Colonic mucosa (tissue), 4 donors: ENCODE measurements at regions not wholly inside any gene's neighbourhood (a gene's known extent, or its start where the extent isn't known, plus 50 kb on each side); places are given as distances from the start of the nearest gene placed in this dataset.

Source experiments
- DNase-seq: peaks from one replicate; pipeline ENCODE4 v3.0.0-alpha.2; 2020
- H3K27ac ChIP-seq: fragments of 200-600 bp; one replicate; pipeline ENCODE4 v1.8.0; 2021
- H3K27me3 ChIP-seq: fragments of 200-600 bp; one replicate; pipeline ENCODE4 v1.8.0; 2021
- H3K36me3 ChIP-seq: fragments of 200-600 bp; one replicate; pipeline ENCODE4 v1.8.0; 2021
- H3K4me1 ChIP-seq: fragments of 200-600 bp; one replicate; pipeline ENCODE4 v1.8.0; 2021; ENCODE audit warnings: mild to moderate bottlenecking
- H3K4me3 ChIP-seq: fragments of 200-600 bp; one replicate; pipeline ENCODE4 v1.8.0; 2021
- H3K9ac ChIP-seq, 2 donors: one replicate each; pipeline ENCODE4 v1.7.0; 2013; ENCODE audit warnings: control low read depth in 2 of 2, low read depth in 2 of 2, low read length in 2 of 2
- H3K9me3 ChIP-seq: fragments of 200-600 bp; one replicate; pipeline ENCODE4 v1.8.0; 2021
- intact Hi-C: fragments of 100-400 bp; cut with DNase I; formaldehyde crosslinking; loops from one replicate; pipeline ENCODE4 v1.14.1; 2022
- TF ChIP-seq, protein P1 (sequence below): fragments of 200-600 bp; IDR thresholded peaks from one replicate; pipeline ENCODE4 v1.8.0; 2022; ENCODE audit warnings: antibody characterized with exemption, mild to moderate bottlenecking
- donor health status: healthy.
- donor health status: DM: no; HTN: no; CAD: no.
- donor health status: DM: no; HTN: no; CAD: no.

DNA sequence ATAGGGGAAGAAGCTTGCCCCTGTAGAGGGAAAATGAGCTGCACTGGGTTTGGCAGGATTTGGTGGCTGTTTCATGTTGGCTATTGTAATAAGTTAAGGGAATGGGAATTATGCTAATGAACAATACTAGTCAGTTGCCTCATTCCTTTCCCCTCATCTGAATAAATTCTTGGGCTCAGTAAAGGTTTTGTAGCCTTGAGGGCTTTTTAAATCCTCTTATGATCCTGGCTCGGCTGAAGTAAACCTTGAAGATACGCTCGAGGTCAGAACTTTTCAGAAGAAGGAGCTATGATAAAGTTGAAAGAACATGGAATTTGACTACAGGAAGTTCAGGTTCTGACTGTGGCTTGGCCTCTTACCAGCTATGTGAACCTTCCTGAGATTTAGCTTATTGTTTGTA lies 448.7 kb downstream of the RAB38 start:
- no peak overlapping the region for H3K4me3 ChIP-seq
- H3K27me3 ChIP-seq, result no peaks in the 10 kb centered on the region
- DNase-seq, result no peak
- H3K9ac ChIP-seq, result no peak overlapping the region
- H3K27ac ChIP-seq, result no peak overlapping the region
- TF ChIP-seq, protein P1, sequence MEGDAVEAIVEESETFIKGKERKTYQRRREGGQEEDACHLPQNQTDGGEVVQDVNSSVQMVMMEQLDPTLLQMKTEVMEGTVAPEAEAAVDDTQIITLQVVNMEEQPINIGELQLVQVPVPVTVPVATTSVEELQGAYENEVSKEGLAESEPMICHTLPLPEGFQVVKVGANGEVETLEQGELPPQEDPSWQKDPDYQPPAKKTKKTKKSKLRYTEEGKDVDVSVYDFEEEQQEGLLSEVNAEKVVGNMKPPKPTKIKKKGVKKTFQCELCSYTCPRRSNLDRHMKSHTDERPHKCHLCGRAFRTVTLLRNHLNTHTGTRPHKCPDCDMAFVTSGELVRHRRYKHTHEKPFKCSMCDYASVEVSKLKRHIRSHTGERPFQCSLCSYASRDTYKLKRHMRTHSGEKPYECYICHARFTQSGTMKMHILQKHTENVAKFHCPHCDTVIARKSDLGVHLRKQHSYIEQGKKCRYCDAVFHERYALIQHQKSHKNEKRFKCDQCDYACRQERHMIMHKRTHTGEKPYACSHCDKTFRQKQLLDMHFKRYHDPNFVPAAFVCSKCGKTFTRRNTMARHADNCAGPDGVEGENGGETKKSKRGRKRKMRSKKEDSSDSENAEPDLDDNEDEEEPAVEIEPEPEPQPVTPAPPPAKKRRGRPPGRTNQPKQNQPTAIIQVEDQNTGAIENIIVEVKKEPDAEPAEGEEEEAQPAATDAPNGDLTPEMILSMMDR, result no peak
- H3K9me3 ChIP-seq, result no peaks in the 10 kb centered on the region
- H3K4me1 ChIP-seq, result no peaks in the 10 kb centered on the region
- H3K36me3 ChIP-seq, result no peaks in the 10 kb centered on the region
- intact Hi-C loops, result no loop called here

DNA sequence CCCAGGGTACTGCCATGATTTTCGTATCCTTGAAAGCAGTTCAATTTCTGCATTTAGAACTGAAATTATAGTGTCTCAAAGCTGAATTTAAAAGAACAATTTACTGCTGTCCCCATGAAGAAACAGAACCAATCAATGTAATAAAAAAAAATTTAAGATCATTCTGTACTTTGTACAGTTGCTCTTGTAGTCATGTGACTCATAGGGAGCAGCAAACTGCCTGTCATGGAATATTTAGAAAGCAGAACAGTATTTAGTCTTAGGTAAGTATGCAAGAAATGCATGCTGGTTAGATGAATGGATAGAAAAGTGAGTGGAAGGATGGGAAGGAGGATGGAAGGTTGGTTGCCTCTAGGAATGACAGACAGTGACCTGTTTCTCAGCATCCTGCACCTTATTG lies 450.9 kb downstream of the RAB38 start:
- Histone ChIP-seq H3K9me3 (no peaks in the 10 kb centered on the region), H3K9ac (no peak overlapping the region), H3K4me3 (no peak overlapping the region), H3K27me3 (no peaks in the 10 kb centered on the region), H3K27ac (no peak overlapping the region), H3K4me1 (no peaks in the 10 kb centered on the region), H3K36me3 (no peaks in the 10 kb centered on the region)
- TF ChIP-seq, protein P1, result no peak
- no peak for DNase-seq
- intact Hi-C loops, result no loop called here

DNA sequence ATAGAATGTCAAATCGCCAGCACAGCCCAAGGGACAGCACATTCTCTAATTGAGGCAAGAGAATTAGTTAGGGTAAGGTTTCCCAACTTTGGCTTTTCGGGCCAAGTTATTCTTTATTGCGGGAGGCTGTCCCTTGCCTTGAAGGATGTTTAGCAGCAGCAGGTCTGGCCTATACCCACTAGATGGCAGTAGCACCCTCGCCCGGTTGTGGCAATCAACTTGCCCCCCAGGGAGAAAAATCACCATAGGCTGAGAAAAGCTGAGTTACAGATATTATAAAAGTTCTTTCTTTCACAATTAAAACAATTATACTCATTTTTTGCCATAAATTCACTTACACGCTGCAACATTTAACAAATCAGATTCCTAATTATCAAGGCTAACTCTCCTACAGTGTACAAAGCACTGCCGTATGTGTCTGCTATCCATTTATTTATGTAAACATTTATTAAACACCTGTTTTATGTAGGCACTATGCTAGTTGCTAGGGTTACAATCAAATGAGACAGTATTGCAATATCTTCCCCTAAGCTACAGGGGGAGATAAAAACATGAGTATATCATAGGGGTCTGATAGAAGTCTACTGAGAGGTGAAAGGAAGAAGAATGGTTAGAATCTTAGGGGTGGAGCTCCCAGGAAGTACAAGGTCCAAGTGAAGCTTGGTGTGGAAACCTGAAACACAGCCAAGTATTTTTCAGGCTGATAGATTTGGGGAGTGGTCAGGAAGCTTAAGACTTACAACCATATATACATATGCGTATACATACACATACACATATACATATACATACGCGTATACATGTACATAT lies 452.3 kb downstream of the RAB38 start:
- H3K36me3 ChIP-seq, result no peaks in the 10 kb centered on the region
- no peak overlapping the region for H3K4me3 ChIP-seq
- H3K27ac ChIP-seq, result no peak overlapping the region
- no peaks in the 10 kb centered on the region for H3K4me1 ChIP-seq
- intact Hi-C loops, result no loop called here
- no peaks in the 10 kb centered on the region for H3K27me3 ChIP-seq
- peak; percentile 41 for DNase-seq
- TF ChIP-seq, protein P1, result peak; percentile 61
- H3K9me3 ChIP-seq, result no peaks in the 10 kb centered on the region
- no peak overlapping the region for H3K9ac ChIP-seq

DNA sequence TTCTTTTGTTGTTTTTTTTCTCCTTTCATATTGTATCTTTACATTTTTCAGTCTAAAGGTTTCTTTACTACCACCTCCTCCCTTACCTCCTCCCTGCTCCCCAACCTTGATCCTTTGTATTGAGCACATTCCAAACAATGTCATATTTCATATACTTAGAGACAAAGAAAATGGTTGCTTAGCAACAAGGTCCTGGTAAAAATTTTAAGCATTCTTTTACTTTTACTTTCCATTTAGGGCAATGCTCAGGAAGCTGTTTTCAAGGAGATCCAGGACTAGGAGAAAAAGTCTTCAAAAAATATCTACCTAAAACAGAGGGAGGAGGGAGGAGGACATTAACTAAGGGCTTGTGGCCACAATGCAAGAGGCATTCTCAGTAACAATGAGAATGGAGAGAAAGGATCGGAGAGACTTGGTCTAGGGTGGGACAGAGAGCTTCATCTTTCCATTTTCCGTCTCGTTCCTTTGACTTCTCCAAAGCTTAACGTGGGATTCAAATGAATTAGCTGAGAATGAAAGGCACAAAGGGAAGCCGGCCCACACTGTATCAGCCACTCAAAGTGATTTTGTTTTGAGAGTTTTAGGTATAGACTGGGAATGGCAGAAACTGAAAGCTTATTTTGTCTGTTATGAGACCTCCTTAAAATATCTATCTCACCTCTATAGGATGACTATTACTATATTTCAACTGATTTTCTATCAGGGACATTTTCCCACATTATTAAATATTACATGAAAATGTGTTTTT lies 455.7 kb downstream of the RAB38 start:
- TF ChIP-seq, protein P1, result no peak
- no peak overlapping the region for H3K27ac ChIP-seq
- H3K4me1 ChIP-seq, result no peaks in the 10 kb centered on the region
- intact Hi-C loops, result no loop called here
- H3K9me3 ChIP-seq, result no peaks in the 10 kb centered on the region
- no peak overlapping the region for H3K9ac ChIP-seq
- no peaks in the 10 kb centered on the region for H3K27me3 ChIP-seq
- no peak overlapping the region for H3K4me3 ChIP-seq
- no peak for DNase-seq
- no peaks in the 10 kb centered on the region for H3K36me3 ChIP-seq

DNA sequence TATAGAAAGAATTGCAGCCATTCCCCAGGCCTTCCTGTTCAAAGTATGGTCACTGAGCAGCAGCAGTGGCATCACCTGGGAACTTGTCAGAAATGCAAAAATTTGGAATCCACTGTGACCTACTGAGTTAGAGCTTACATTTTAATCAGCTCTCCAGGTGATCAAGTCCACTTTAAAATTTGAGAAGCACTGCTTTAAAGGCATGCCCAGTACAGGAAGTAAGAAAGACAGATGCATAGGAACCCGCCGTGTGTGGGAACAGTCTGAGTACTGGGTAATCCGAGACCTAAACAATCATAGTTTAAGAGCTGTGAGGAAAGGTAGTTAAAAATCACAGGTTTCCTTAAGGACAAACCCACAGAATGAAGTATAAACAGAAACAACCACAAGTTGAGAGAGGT lies 462.4 kb downstream of the RAB38 start:
- no peak overlapping the region for H3K27ac ChIP-seq
- H3K27me3 ChIP-seq, result no peaks in the 10 kb centered on the region
- no peak overlapping the region for H3K9ac ChIP-seq
- no peaks in the 10 kb centered on the region for H3K36me3 ChIP-seq
- DNase-seq, result no peak
- H3K4me3 ChIP-seq, result no peak overlapping the region
- no peaks in the 10 kb centered on the region for H3K4me1 ChIP-seq
- H3K9me3 ChIP-seq, result no peaks in the 10 kb centered on the region
- TF ChIP-seq, protein P1, result no peak
- intact Hi-C loops, result no loop called here
